ENCODE measurements at regions not wholly inside any gene's neighbourhood (a gene's known extent, or its start where the extent isn't known, plus 50 kb on each side); places are given as distances from the start of the nearest gene placed in this dataset.

- Histone ChIP-seq H3K4me3 (replicated peaks; ENCODE audit: low read depth, low read length) (no peak overlapping the region), H3K36me3 (ENCODE audit: control insufficient read depth, insufficient read depth, low read length) (no peaks in the 10 kb centered on the region), H3K27me3 (replicated peaks; ENCODE audit: control insufficient read depth, insufficient read depth, low read length) (no peaks in the 10 kb centered on the region)
- DNase-seq (ENCODE audit: extremely low read depth, insufficient read length) = peak; percentile 11
- TF ChIP-seq, protein P1, sequence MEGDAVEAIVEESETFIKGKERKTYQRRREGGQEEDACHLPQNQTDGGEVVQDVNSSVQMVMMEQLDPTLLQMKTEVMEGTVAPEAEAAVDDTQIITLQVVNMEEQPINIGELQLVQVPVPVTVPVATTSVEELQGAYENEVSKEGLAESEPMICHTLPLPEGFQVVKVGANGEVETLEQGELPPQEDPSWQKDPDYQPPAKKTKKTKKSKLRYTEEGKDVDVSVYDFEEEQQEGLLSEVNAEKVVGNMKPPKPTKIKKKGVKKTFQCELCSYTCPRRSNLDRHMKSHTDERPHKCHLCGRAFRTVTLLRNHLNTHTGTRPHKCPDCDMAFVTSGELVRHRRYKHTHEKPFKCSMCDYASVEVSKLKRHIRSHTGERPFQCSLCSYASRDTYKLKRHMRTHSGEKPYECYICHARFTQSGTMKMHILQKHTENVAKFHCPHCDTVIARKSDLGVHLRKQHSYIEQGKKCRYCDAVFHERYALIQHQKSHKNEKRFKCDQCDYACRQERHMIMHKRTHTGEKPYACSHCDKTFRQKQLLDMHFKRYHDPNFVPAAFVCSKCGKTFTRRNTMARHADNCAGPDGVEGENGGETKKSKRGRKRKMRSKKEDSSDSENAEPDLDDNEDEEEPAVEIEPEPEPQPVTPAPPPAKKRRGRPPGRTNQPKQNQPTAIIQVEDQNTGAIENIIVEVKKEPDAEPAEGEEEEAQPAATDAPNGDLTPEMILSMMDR (IDR thresholded peaks at IDR 0.05; ENCODE audit: insufficient read depth, low read length, poor library complexity, severe bottlenecking) = no peak
Measured at GRCh38 chr4:35975617-35976355, 268.5 kb downstream of the ARAP2 start.

DNA sequence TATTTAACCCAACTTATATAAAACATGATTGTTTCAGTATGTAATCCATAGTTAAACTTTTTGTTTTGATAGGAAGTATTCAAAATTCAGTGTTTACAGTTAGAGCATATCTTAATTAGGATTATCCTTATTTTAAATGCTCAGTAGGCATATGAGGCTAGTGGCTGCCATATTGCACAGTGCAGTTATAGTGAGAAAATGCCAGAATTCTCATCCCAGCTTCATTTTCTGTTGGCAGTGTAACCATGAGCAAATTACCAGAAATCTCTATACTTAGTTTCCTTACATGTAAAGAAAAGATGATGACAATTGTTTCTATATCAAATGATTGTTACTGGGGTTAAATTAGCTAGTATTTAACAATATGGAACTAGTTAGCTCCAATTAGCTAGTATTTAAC lies 265.8 kb downstream of the ARAP2 start:
- no peak for DNase-seq (ENCODE audit: extremely low read depth, insufficient read length)
- no peaks in the 10 kb centered on the region for H3K27me3 ChIP-seq (replicated peaks; ENCODE audit: control insufficient read depth, insufficient read depth, low read length)
- H3K36me3 ChIP-seq (ENCODE audit: control insufficient read depth, insufficient read depth, low read length) = no peaks in the 10 kb centered on the region
- H3K4me3 ChIP-seq (replicated peaks; ENCODE audit: low read depth, low read length) = no peak overlapping the region
- TF ChIP-seq, protein P1 (IDR thresholded peaks at IDR 0.05; ENCODE audit: insufficient read depth, low read length, poor library complexity, severe bottlenecking) = no peak

GRCh38 chr4:35982318-35982717 lies 262.0 kb downstream of the ARAP2 start:
- no peak overlapping the region for H3K4me3 ChIP-seq (replicated peaks; ENCODE audit: low read depth, low read length)
- no peaks in the 10 kb centered on the region for H3K36me3 ChIP-seq (ENCODE audit: control insufficient read depth, insufficient read depth, low read length)
- no peaks in the 10 kb centered on the region for H3K27me3 ChIP-seq (replicated peaks; ENCODE audit: control insufficient read depth, insufficient read depth, low read length)
- TF ChIP-seq, protein P1 (IDR thresholded peaks at IDR 0.05; ENCODE audit: insufficient read depth, low read length, poor library complexity, severe bottlenecking) = no peak
- no peak for DNase-seq (ENCODE audit: extremely low read depth, insufficient read length)

DNA sequence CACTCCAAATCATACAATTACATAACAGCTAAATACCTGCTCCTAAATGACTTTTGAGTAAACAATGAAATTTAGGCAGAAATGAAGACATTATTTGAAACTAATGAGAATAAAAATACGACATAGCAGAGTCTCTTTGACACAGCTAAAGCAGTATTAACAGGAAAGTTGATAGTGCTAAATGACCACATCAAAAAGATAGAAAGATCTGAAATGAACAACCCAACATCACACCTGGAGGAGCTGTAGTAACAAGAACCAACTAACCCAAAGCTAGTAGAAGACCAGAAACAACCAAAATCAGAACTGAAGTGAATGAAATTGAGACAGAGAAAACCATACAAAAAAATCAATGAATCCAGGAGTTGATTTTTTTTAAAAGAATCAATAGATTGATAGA lies 257.8 kb downstream of the ARAP2 start:
- no peaks in the 10 kb centered on the region for H3K36me3 ChIP-seq (ENCODE audit: control insufficient read depth, insufficient read depth, low read length)
- H3K4me3 ChIP-seq (replicated peaks; ENCODE audit: low read depth, low read length) = no peak overlapping the region
- H3K27me3 ChIP-seq (replicated peaks; ENCODE audit: control insufficient read depth, insufficient read depth, low read length) = no peaks in the 10 kb centered on the region
- TF ChIP-seq, protein P1 (IDR thresholded peaks at IDR 0.05; ENCODE audit: insufficient read depth, low read length, poor library complexity, severe bottlenecking) = no peak
- no peak for DNase-seq (ENCODE audit: extremely low read depth, insufficient read length)

DNA sequence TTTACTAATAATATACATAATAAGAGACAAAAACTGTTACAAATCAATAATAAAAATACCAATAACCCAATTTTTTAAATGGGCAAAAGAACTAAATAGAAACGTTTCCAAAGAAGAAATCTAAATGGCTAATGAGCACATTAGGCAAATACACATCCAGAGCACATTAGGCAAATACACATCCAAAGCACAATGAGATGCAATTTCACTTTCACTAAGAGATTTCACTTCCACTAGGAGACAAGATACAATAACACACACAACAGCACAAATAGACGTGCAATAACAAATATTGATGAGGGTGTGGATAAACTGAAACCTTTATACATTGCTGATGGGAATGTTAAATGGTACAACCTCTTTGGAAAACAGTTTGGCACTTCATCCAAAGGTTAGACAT lies 250.7 kb downstream of the ARAP2 start:
- DNase-seq (ENCODE audit: extremely low read depth, insufficient read length) = no peak

More for the DNA sequence above, 250.7 kb downstream of the ARAP2 start:
- TF ChIP-seq, protein P1 (IDR thresholded peaks at IDR 0.05; ENCODE audit: insufficient read depth, low read length, poor library complexity, severe bottlenecking) = no peak
- Histone ChIP-seq H3K4me3 (replicated peaks; ENCODE audit: low read depth, low read length) (no peak overlapping the region), H3K27me3 (replicated peaks; ENCODE audit: control insufficient read depth, insufficient read depth, low read length) (no peaks in the 10 kb centered on the region), H3K36me3 (ENCODE audit: control insufficient read depth, insufficient read depth, low read length) (no peaks in the 10 kb centered on the region)
